OCI-LY7 (cell line): ENCODE measurements at regions not wholly inside any gene's neighbourhood (a gene's known extent, or its start where the extent isn't known, plus 50 kb on each side); places are given as distances from the start of the nearest gene placed in this dataset.

Source experiments
- BruUV-seq: library from RNA; stranded (reverse); fragments of 400-500 nt; replicated peaks from 2 replicates; lab custom pipeline; 2021; lab: Mats Ljungman, UMichigan
- CTCF ChIA-PET: fragments of 300-600 bp; sonication (Branson Sonifier 250); formaldehyde crosslinking; loops from one replicate; lab custom pipeline; 2022; ENCODE audit warnings: antibody characterized with exemption; ENCODE audit not compliant: unreplicated experiment; lab: Charles Lee
- POLR2A ChIA-PET: fragments of 300-600 bp; sonication (Branson Sonifier 250); formaldehyde crosslinking; loops from one replicate; lab custom pipeline; 2022; ENCODE audit warnings: antibody characterized with exemption; lab: Charles Lee
- DNase-seq: peaks from one replicate; pipeline ENCODE4 v3.0.0-alpha.2; 2015; ENCODE audit warnings: low spot score
- H2AFZ ChIP-seq: fragments of 200-600 bp; sonication (generic), shearing (Covaris generic); 2 replicates; pipeline ENCODE4 v1.6.1; 2014; ENCODE audit warnings: mild to moderate bottlenecking, antibody characterized with exemption, low read length, moderate library complexity
- H3K27ac ChIP-seq: fragments of 200-600 bp; sonication (generic); 2 replicates; pipeline ENCODE4 v1.5.1; 2014; ENCODE audit warnings: mixed run types, low read depth, mild to moderate bottlenecking, moderate library complexity, low read length, inconsistent platforms; ENCODE audit not compliant: poor library complexity, severe bottlenecking
- H3K36me3 ChIP-seq: fragments of 200-600 bp; sonication (generic); 2 replicates; pipeline ENCODE4 v1.6.1; 2014; ENCODE audit warnings: mild to moderate bottlenecking, antibody characterized with exemption, low read length, moderate library complexity, mixed read lengths; ENCODE audit not compliant: insufficient read depth
- H3K4me1 ChIP-seq: fragments of 200-600 bp; sonication (generic); 2 replicates; pipeline ENCODE4 v1.5.1; 2014; ENCODE audit warnings: mild to moderate bottlenecking, low read length; ENCODE audit not compliant: insufficient read depth, poor library complexity, severe bottlenecking
- H3K4me2 ChIP-seq: fragments of 200-600 bp; sonication (generic); 2 replicates; pipeline ENCODE4 v1.6.1; 2014; ENCODE audit warnings: mild to moderate bottlenecking, low read length
- H3K4me3 ChIP-seq: fragments of 200-600 bp; sonication (generic); 2 replicates; pipeline ENCODE4 v1.5.1; 2014; ENCODE audit warnings: mild to moderate bottlenecking, low read depth, low read length; ENCODE audit not compliant: poor library complexity, severe bottlenecking
- H3K79me2 ChIP-seq: fragments of 200-600 bp; sonication (generic); 2 replicates; pipeline ENCODE4 v1.6.1; 2016; ENCODE audit warnings: low read depth, mild to moderate bottlenecking, low read length, moderate library complexity, mixed read lengths; ENCODE audit not compliant: insufficient read depth
- H3K9me2 ChIP-seq: fragments of 200-600 bp; sonication (generic); 2 replicates; pipeline ENCODE4 v1.6.1; 2016; ENCODE audit warnings: mild to moderate bottlenecking, low read length, mixed read lengths; ENCODE audit not compliant: insufficient read depth
- H3K9me3 ChIP-seq: fragments of 200-600 bp; sonication (generic); 2 replicates; pipeline ENCODE4 v1.6.1; 2014; ENCODE audit warnings: mild to moderate bottlenecking, mixed run types, low read length, mixed read lengths
- H4K20me1 ChIP-seq: fragments of 200-600 bp; sonication (generic); 2 replicates; pipeline ENCODE4 v1.6.1; 2014; ENCODE audit warnings: mild to moderate bottlenecking, antibody characterized with exemption, low read length, moderate library complexity, mixed read lengths; ENCODE audit not compliant: insufficient read depth
- CTCF ChIP-seq: fragments of 200-600 bp; sonication (generic); conservative IDR thresholded peaks from 2 replicates; pipeline ENCODE4 v1.5.1; 2014; ENCODE audit warnings: mild to moderate bottlenecking, antibody characterized with exemption, low read length, moderate library complexity, mixed read lengths
- EZH2phosphoT487 ChIP-seq: fragments of 200-600 bp; sonication (generic); IDR thresholded peaks from 2 replicates; pipeline ENCODE4 v1.6.1; 2018; ENCODE audit warnings: low read depth, borderline replicate concordance, mild to moderate bottlenecking, mixed run types, antibody characterized with exemption, low read length, moderate library complexity, mixed read lengths
- intact Hi-C: fragments of 100-400 bp; cut with micrococcal nuclease; formaldehyde crosslinking; loops from one replicate; pipeline ENCODE4 v1.10.0; 2022; ENCODE audit not compliant: unreplicated experiment

- Histone ChIP-seq H3K4me2 (no peak overlapping the region), H3K4me1 (no peaks in the 10 kb centered on the region), H3K9me2 (no peaks in the 10 kb centered on the region), H3K79me2 (no peaks in the 10 kb centered on the region), H3K36me3 (no peaks in the 10 kb centered on the region), H4K20me1 (no peaks in the 10 kb centered on the region), H2AFZ (no peak overlapping the region), H3K9me3 (no peaks in the 10 kb centered on the region), H3K4me3 (no peak overlapping the region), H3K27ac (no peak overlapping the region)
- ChIA-PET CTCF (no interaction called here), POLR2A (no interaction called here)
- no peak for DNase-seq
- TF ChIP-seq EZH2phosphoT487 (no peak), CTCF (no peak)
- no TSS peak for BruUV-seq
- intact Hi-C loops: no loop called here
These were observed 70.5 kb upstream of the ATP2B1 start for GRCh38 chr12:89779090-89779489.

- Histone ChIP-seq H3K4me3 (no peak overlapping the region), H2AFZ (no peak overlapping the region), H3K9me3 (no peaks in the 10 kb centered on the region), H3K9me2 (no peaks in the 10 kb centered on the region), H4K20me1 (no peaks in the 10 kb centered on the region), H3K36me3 (no peaks in the 10 kb centered on the region), H3K4me2 (no peak overlapping the region), H3K27ac (no peak overlapping the region), H3K4me1 (no peaks in the 10 kb centered on the region), H3K79me2 (no peaks in the 10 kb centered on the region)
- ChIA-PET POLR2A (interaction anchor here (0.5 kb wide), 1 partner anchor 40 kb away, joined by 4 read pairs; no protein-coding TSS in a partner anchor), CTCF (no interaction called here)
- intact Hi-C loops: no loop called here
- DNase-seq: no peak
- TF ChIP-seq CTCF (no peak), EZH2phosphoT487 (no peak)
- no TSS peak for BruUV-seq
These were observed 69.2 kb upstream of the ATP2B1 start for GRCh38 chr12:89777733-89778379.

GRCh38 chr12:89775986-89776365, 67.3 kb upstream of the ATP2B1 start:
- Histone ChIP-seq H3K9me2 (no peaks in the 10 kb centered on the region), H3K36me3 (no peaks in the 10 kb centered on the region), H3K27ac (no peak overlapping the region), H3K4me2 (no peak overlapping the region), H3K9me3 (no peaks in the 10 kb centered on the region), H3K4me3 (no peak overlapping the region), H3K4me1 (no peaks in the 10 kb centered on the region), H4K20me1 (no peaks in the 10 kb centered on the region), H3K79me2 (no peaks in the 10 kb centered on the region), H2AFZ (no peak overlapping the region)
- CTCF ChIA-PET: no interaction called here
- TF ChIP-seq EZH2phosphoT487 (no peak), CTCF (no peak)
- no peak for DNase-seq
- no TSS peak for BruUV-seq
- intact Hi-C loops: no loop called here
- POLR2A ChIA-PET: interaction anchor here (0.7 to 1.7 kb wide), 4 partner anchors 10 to 95 kb away, joined by 3 to 5 read pairs (median 3); no protein-coding TSS in a partner anchor
